HepG2 (cell line): ENCODE measurements at regions not wholly inside any gene's neighbourhood (a gene's known extent, or its start where the extent isn't known, plus 50 kb on each side); places are given as distances from the start of the nearest gene placed in this dataset.
A peak's percentile ranks its signal among the peaks of the same experiment; 100 is the strongest.

Experiments
- ARHGAP35 ChIP-seq: sonication (generic); formaldehyde crosslinking; IDR thresholded peaks from 2 replicates; pipeline ENCODE4 v1.9.0; 2022; ENCODE audit warnings: mild to moderate bottlenecking, inconsistent platforms, moderate library complexity, missing genetic modification reagents, borderline replicate concordance
- ARID5B ChIP-seq: IDR thresholded peaks from 2 replicates; pipeline ENCODE4 v1.4.0; 2020; ENCODE audit warnings: mild to moderate bottlenecking, missing genetic modification reagents
- GABPB1 ChIP-seq: IDR thresholded peaks from 2 replicates; pipeline ENCODE4 v1.6.1; 2016; ENCODE audit warnings: mild to moderate bottlenecking, missing genetic modification reagents, moderate library complexity, missing compliant biosample characterization
- HNRNPL ChIP-seq: fragments of 200-400 bp; formaldehyde crosslinking; IDR thresholded peaks from 2 replicates; pipeline ENCODE4 v1.6.1; 2017; ENCODE audit warnings: mild to moderate bottlenecking, low read depth, low read length
- KDM4B ChIP-seq: sonication (generic); formaldehyde crosslinking; IDR thresholded peaks from 2 replicates; pipeline ENCODE4 v1.4.0; 2020; ENCODE audit warnings: missing genetic modification reagents
- MIXL1 ChIP-seq: IDR thresholded peaks from 2 replicates; pipeline ENCODE4 v1.6.1; 2016
- NFKB2 ChIP-seq: sonication (generic); formaldehyde crosslinking; IDR thresholded peaks from 2 replicates; pipeline ENCODE4 v1.4.0; 2020; ENCODE audit warnings: missing genetic modification reagents, borderline replicate concordance
- SALL1 ChIP-seq: sonication (generic); formaldehyde crosslinking; IDR thresholded peaks from 2 replicates; pipeline ENCODE4 v1.8.0; 2022; ENCODE audit warnings: mild to moderate bottlenecking, missing genetic modification reagents
- SMARCE1 ChIP-seq: fragments of 450-650 bp; IDR thresholded peaks from 2 replicates; pipeline ENCODE4 v1.6.1; 2017; ENCODE audit warnings: borderline replicate concordance
- SRSF1 ChIP-seq: fragments of 200-400 bp; formaldehyde crosslinking; optimal IDR thresholded peaks from 2 replicates; pipeline ENCODE3; 2017; ENCODE audit warnings: mild to moderate bottlenecking, low read depth, low read length, moderate library complexity
- ZFP36 ChIP-seq: fragments of 150-350 bp; IDR thresholded peaks from 2 replicates; pipeline ENCODE4 v1.6.1; 2018; ENCODE audit warnings: borderline replicate concordance, low read length, low read depth; ENCODE audit not compliant: partially characterized antibody
- ZMYM3 ChIP-seq: sonication (generic); formaldehyde crosslinking; IDR thresholded peaks from 2 replicates; pipeline ENCODE4 v1.5.1; 2020; ENCODE audit warnings: mild to moderate bottlenecking, missing genetic modification reagents
- ZNF281 ChIP-seq: sonication (generic); formaldehyde crosslinking; IDR thresholded peaks from 2 replicates; pipeline ENCODE4 v1.4.0; 2020; ENCODE audit warnings: missing genetic modification reagents, borderline replicate concordance
- ZNF619 ChIP-seq: sonication (generic); formaldehyde crosslinking; IDR thresholded peaks from 2 replicates; pipeline ENCODE4 v1.4.0; 2020; ENCODE audit warnings: mild to moderate bottlenecking, missing genetic modification reagents
- TF ChIP-seq, protein P1 (sequence below): sonication (generic); formaldehyde crosslinking; IDR thresholded peaks from 2 replicates; pipeline ENCODE4 v1.9.0; 2022; ENCODE audit warnings: low read depth, missing genetic modification reagents

GRCh38 chr20:50260479-50261221, 70.0 kb downstream of the CEBPB start (continued):
- peak; percentile 94 for TF ChIP-seq ZNF281 (CRISPR knock-in tag)
- no peak for TF ChIP-seq KDM4B (CRISPR knock-in tag)
- TF ChIP-seq ZNF619 (CRISPR knock-in tag): no peak
- peak; percentile 54; the same call in 1 of the 2 replicates for TF ChIP-seq HNRNPL
- no peak for TF ChIP-seq SMARCE1
- no peak for TF ChIP-seq ARHGAP35 (CRISPR knock-in tag)
- TF ChIP-seq SRSF1: peak; percentile 22
- TF ChIP-seq GABPB1 (CRISPR knock-in tag): 0 out of 2 replicates have a peak, but pooled peaks have one; percentile 23
- no peak for TF ChIP-seq MIXL1 (CRISPR knock-in tag)
- TF ChIP-seq, protein P1, sequence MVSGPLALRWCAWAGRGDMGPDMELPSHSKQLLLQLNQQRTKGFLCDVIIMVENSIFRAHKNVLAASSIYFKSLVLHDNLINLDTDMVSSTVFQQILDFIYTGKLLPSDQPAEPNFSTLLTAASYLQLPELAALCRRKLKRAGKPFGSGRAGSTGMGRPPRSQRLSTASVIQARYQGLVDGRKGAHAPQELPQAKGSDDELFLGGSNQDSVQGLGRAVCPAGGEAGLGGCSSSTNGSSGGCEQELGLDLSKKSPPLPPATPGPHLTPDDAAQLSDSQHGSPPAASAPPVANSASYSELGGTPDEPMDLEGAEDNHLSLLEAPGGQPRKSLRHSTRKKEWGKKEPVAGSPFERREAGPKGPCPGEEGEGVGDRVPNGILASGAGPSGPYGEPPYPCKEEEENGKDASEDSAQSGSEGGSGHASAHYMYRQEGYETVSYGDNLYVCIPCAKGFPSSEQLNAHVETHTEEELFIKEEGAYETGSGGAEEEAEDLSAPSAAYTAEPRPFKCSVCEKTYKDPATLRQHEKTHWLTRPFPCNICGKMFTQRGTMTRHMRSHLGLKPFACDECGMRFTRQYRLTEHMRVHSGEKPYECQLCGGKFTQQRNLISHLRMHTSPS (CRISPR knock-in tag): peak; percentile 81
- no peak for TF ChIP-seq SALL1 (CRISPR knock-in tag)
- TF ChIP-seq NFKB2: 0 out of 2 replicates have a peak, but pooled peaks have one; percentile 20
- TF ChIP-seq ZMYM3 (CRISPR knock-in tag): 0 out of 2 replicates have a peak, but pooled peaks have one; percentile 54
- peak; percentile 22; the same call in 1 of the 2 replicates for TF ChIP-seq ARID5B
- peak; percentile 36 for TF ChIP-seq ZFP36
- TF ChIP-seq, all 625 proteins: peak for 21
